C4-2B (cell line): ENCODE measurements at regions not wholly inside any gene's neighbourhood (a gene's known extent, or its start where the extent isn't known, plus 50 kb on each side); places are given as distances from the start of the nearest gene placed in this dataset.

ENCODE experiments used
- CTCF ChIP-seq: fragments of 450-650 bp; conservative IDR thresholded peaks from 2 replicates; pipeline ENCODE4 v1.5.1; 2017; ENCODE audit warnings: mild to moderate bottlenecking
- ZFX ChIP-seq: fragments of 450-650 bp; IDR thresholded peaks from 2 replicates; pipeline ENCODE4 v1.6.1; 2017

GRCh38 chr5:15363601-15364000 lies 136.4 kb upstream of the FBXL7 start:
- no peak for TF ChIP-seq CTCF
- TF ChIP-seq ZFX, result no peak
